HG03378 (cell line): ENCODE measurements at regions not wholly inside any gene's neighbourhood (a gene's known extent, or its start where the extent isn't known, plus 50 kb on each side); places are given as distances from the start of the nearest gene placed in this dataset.

Experiments
- ATAC-seq: cut with Tn5 transposase; IDR thresholded peaks from one replicate; pipeline ENCODE4 v1.9.1; 2021; ENCODE audit warnings: mild to moderate bottlenecking, moderate library complexity; ENCODE audit not compliant: unreplicated experiment

GRCh38 chr9:86732514-86733171, 214.7 kb downstream of the GAS1 start:
- ATAC-seq = no peak

GRCh38 chr9:86731511-86732063, 215.7 kb downstream of the GAS1 start:
- ATAC-seq = no peak

- ATAC-seq = no peak
Observed at GRCh38 chr9:86730163-86730928, 217.0 kb downstream of the GAS1 start.

GRCh38 chr9:86724529-86724928, 222.8 kb downstream of the GAS1 start:
- no peak for ATAC-seq

- ATAC-seq = no peak
Observed at GRCh38 chr9:86723346-86723745, 224.0 kb downstream of the GAS1 start.

- ATAC-seq = no peak
Observed at GRCh38 chr9:86722706-86723075, 224.6 kb downstream of the GAS1 start.

- no peak for ATAC-seq
Observed at GRCh38 chr9:86721843-86722705, 225.2 kb downstream of the GAS1 start.

- ATAC-seq = no peak
Observed at GRCh38 chr9:86721226-86721781, 226.0 kb downstream of the GAS1 start.

GRCh38 chr9:86720639-86721225, 226.6 kb downstream of the GAS1 start:
- ATAC-seq = no peak

GRCh38 chr9:86718388-86719049, 228.8 kb downstream of the GAS1 start:
- no peak for ATAC-seq

GRCh38 chr9:86716326-86716922, 230.9 kb downstream of the GAS1 start:
- ATAC-seq = no peak

- ATAC-seq = no peak
Observed at GRCh38 chr9:86714999-86715398, 232.3 kb downstream of the GAS1 start.

GRCh38 chr9:86713970-86714369, 233.3 kb downstream of the GAS1 start:
- ATAC-seq = no peak

GRCh38 chr9:86713470-86713869, 233.8 kb downstream of the GAS1 start:
- ATAC-seq = no peak

- no peak for ATAC-seq
Observed at GRCh38 chr9:86708918-86709835, 238.1 kb downstream of the GAS1 start.

- ATAC-seq = no peak
Observed at GRCh38 chr9:86707932-86708510, 239.3 kb downstream of the GAS1 start.

GRCh38 chr9:86706391-86706790, 240.9 kb downstream of the GAS1 start:
- ATAC-seq = no peak

- ATAC-seq = no peak
Observed at GRCh38 chr9:86705490-86705889, 241.8 kb downstream of the GAS1 start.
